ENCODE measurements at regions not wholly inside any gene's neighbourhood (a gene's known extent, or its start where the extent isn't known, plus 50 kb on each side); places are given as distances from the start of the nearest gene placed in this dataset.
A peak's percentile ranks its signal among the peaks of the same experiment; 100 is the strongest.

- no peak for DNase-seq (ENCODE audit: low spot score)
Observed at GRCh38 chr3:24843955-24844354, 349.3 kb upstream of the THRB start.

GRCh38 chr3:24845524-24846155 lies 351.0 kb upstream of the THRB start:
- DNase-seq (ENCODE audit: low spot score) = no peak

GRCh38 chr3:24846286-24846860 lies 351.7 kb upstream of the THRB start:
- no peak for DNase-seq (ENCODE audit: low spot score)

GRCh38 chr3:24850245-24850644 lies 355.6 kb upstream of the THRB start:
- peak; percentile 70 for DNase-seq (ENCODE audit: low spot score)

DNA sequence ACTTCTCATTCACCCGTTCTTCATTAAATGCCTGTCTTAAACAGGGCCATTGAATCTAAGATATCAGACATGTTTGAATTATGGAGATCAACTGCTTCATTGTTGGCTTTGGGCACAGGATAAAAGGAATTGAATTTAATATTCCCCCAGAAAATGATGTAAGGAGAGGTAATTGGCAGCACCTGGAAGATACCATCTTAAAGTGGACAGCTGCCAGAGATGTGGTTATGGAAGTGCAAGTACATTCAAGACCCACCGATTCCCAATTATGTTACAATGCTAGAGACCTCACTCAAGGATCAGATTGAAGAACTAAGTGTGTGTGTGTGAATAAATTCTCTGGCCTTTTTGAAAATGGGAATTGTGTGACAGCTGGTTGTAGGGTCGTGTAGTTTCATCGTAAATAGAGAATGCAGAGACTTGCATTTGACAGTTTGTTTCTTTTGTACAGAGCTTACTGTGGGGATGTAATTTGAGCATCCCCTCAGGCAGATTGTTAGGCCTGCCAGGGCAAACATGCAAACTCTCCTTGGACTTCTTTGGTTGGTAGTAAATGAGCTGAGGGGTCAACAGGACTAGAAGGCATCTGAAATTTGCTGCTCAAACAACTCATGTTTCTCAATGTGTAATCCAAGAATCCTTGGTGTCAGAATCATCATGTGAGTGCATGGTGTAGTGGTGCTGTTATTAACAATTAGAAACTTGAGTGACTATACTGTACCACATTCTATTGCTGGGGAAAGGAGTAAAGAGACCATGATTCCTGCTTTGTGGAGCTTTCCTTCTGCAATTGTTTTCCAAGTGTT lies 359.2 kb upstream of the THRB start:
- no peak for DNase-seq (ENCODE audit: low spot score)

DNA sequence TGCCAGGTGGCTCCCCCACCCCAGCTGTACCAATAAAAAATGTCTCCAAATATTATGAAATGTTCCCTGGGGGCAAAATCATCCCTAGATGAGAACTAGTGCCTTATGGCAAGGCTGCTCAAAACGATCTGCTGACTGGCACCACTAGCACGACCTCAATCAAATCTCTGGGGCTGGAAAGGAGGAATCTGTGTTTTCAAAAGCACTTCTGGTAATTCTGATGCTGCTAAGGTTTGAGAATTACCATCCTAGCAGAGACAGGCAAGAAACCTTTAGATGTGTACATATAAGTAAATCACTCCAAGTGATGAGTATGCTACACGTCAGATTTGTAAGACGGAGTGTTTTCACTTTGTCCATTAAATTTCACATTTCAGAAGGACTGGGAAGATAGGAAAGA lies 360.1 kb upstream of the THRB start:
- no peak for DNase-seq (ENCODE audit: low spot score)

DNA sequence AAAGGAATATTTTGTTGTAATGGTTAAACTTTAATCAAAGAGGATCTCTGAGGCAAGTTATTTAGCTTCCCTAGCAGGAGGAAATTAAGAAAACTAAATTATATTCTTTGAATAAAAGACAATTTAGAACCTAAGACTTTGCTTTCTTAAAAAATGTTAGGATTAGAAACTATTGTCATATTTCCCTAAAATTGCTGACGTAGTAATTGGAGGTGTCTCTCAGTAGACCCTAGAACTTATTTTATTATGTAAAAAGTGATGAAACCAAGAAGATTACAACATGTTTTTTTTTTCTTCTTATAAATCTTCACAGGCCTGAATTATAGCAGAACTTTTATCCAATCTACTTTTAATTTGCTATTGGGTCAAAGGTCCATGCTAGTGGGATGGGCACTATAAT lies 363.3 kb upstream of the THRB start:
- DNase-seq (ENCODE audit: low spot score) = no peak

- no peak for DNase-seq (ENCODE audit: low spot score)
Observed at GRCh38 chr3:24863215-24863614, 368.6 kb upstream of the THRB start.

- no peak for DNase-seq (ENCODE audit: low spot score)
Observed at GRCh38 chr3:24867783-24868182, 373.1 kb upstream of the THRB start.

DNA sequence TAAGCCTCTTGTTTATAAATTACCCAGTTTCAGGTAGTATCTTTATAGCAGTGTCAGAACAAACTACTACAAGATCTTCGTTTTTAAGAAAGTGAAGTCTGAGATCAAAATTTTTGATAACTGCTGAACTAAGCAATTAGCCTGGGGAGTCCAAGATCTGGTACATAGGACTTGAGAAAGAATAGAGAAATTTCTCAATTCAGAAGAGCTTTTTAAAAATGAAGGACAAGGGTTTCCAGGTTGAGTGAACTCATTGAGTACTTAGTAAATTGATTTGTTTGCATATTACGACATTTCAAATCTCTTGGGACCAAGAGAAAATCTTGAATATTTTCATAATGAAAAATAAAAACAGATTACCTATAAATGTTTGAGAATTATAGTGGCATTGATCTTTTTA lies 386.6 kb upstream of the THRB start:
- no peak for DNase-seq (ENCODE audit: low spot score)

- no peak for DNase-seq (ENCODE audit: low spot score)
Observed at GRCh38 chr3:24886501-24886900, 391.9 kb upstream of the THRB start.

GRCh38 chr3:24890012-24890411 lies 395.4 kb upstream of the THRB start:
- DNase-seq (ENCODE audit: low spot score) = no peak

- DNase-seq (ENCODE audit: low spot score) = no peak
Observed at GRCh38 chr3:24899373-24899772, 404.7 kb upstream of the THRB start.

- DNase-seq (ENCODE audit: low spot score) = peak; percentile 68
Observed at GRCh38 chr3:24899901-24900603, 405.4 kb upstream of the THRB start.

DNA sequence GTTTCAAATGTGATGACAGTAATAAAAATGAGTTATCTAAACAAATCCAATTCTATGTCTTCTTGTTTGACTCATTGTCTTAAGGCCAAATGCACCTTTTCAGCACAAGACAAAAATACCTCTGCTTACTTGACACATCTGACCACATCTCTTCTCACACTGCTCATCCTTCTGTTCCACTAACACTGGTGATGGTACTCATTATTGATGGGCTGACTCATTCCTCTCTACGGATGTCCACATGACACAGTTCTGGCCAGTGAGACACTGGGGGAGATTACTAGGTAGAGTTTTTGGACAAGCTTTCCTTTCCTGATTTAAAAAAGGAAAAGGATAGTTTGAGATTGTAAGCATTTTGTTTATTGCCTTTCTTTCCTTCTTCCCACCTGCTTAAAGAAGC lies 410.6 kb upstream of the THRB start:
- DNase-seq (ENCODE audit: low spot score) = no peak

GRCh38 chr3:24907106-24907505 lies 412.5 kb upstream of the THRB start:
- no peak for DNase-seq (ENCODE audit: low spot score)

- no peak for DNase-seq (ENCODE audit: low spot score)
Observed at GRCh38 chr3:24911076-24911475, 416.4 kb upstream of the THRB start.

- DNase-seq (ENCODE audit: low spot score) = no peak
Observed at GRCh38 chr3:24915639-24916038, 421.0 kb upstream of the THRB start.

- no peak for DNase-seq (ENCODE audit: low spot score)
Observed at GRCh38 chr3:24917908-24918307, 423.3 kb upstream of the THRB start.

GRCh38 chr3:24923570-24923969 lies 428.9 kb upstream of the THRB start:
- no peak for DNase-seq (ENCODE audit: low spot score)

GRCh38 chr3:24929521-24929920 lies 434.9 kb upstream of the THRB start:
- DNase-seq (ENCODE audit: low spot score) = no peak

GRCh38 chr3:24933401-24933800 lies 438.8 kb upstream of the THRB start:
- peak; percentile 86 for DNase-seq (ENCODE audit: low spot score)

DNA sequence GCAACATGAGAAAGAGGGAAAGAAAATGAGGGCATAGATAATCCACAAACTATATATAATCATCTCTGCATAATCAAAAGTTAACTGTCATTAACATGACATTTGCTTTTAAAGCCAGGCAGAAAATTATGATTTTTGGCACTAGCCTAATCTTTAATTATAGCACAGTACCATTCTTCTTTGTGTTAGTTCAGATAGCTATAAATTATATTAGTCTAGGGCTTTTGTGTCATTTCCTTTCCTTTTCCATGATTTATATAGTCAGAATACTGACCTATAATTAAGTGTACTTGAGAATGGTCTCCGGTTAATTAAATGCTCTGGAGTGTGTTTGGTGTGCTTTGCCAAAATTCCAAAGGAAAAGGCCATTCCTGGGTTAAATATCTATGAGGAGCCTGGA lies 441.9 kb upstream of the THRB start:
- no peak for DNase-seq (ENCODE audit: low spot score)
